Loucy (cell line): ENCODE measurements at regions not wholly inside any gene's neighbourhood (a gene's known extent, or its start where the extent isn't known, plus 50 kb on each side); places are given as distances from the start of the nearest gene placed in this dataset.

Source experiments
- EZH2phosphoT487 ChIP-seq: fragments of 200-600 bp; IDR thresholded peaks from 2 replicates; pipeline ENCODE4 v1.6.1; 2018; ENCODE audit warnings: antibody characterized with exemption, mild to moderate bottlenecking, moderate library complexity, borderline replicate concordance
- TF ChIP-seq, protein P1 (sequence below): fragments of 200-600 bp; sonication (generic); conservative IDR thresholded peaks from 2 replicates; pipeline ENCODE4 v1.5.1; 2014; ENCODE audit warnings: mild to moderate bottlenecking, antibody characterized with exemption, low read length

DNA sequence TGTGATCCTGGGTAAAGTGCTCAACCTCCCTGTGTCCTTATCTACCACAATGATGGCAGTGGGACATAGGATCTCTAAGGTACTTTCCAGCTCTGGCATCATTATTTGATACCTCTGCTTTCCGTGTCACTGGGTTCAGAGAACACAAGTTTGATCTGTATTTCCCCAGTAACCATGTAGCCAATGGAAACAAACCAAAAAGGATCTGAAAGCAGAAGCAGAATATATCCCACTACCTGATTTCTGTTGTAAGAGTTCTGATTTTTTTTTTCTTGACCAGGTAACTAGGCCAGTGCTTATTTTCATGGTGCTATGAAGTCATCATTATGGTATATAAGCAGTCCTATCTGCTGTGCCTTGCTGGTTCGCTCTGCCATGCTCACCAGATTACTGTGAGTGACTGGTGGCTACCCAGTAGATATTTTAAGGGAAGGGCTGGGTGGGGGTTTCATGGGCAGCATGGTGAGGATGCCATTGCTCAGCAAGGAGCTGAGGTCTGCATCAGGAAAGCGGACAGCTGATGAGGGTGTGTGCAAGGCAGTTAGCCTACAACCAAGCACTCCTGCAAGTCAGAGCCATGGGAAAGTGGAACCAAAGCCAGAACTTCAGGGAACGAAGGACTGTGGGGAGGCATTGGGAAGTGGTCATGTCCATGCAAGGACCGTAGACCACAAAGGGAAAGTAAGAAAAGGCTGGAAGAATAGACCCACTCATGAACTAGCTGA, 104.9 kb upstream of the EDEM3 start:
- TF ChIP-seq, protein P1, sequence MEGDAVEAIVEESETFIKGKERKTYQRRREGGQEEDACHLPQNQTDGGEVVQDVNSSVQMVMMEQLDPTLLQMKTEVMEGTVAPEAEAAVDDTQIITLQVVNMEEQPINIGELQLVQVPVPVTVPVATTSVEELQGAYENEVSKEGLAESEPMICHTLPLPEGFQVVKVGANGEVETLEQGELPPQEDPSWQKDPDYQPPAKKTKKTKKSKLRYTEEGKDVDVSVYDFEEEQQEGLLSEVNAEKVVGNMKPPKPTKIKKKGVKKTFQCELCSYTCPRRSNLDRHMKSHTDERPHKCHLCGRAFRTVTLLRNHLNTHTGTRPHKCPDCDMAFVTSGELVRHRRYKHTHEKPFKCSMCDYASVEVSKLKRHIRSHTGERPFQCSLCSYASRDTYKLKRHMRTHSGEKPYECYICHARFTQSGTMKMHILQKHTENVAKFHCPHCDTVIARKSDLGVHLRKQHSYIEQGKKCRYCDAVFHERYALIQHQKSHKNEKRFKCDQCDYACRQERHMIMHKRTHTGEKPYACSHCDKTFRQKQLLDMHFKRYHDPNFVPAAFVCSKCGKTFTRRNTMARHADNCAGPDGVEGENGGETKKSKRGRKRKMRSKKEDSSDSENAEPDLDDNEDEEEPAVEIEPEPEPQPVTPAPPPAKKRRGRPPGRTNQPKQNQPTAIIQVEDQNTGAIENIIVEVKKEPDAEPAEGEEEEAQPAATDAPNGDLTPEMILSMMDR: no peak
- TF ChIP-seq EZH2phosphoT487: no peak
